GM21825 (cell line): ENCODE measurements at regions not wholly inside any gene's neighbourhood (a gene's known extent, or its start where the extent isn't known, plus 50 kb on each side); places are given as distances from the start of the nearest gene placed in this dataset.

Source experiments
- ATAC-seq: cut with Tn5 transposase; IDR thresholded peaks from one replicate; pipeline ENCODE4 v1.9.1; 2021; ENCODE audit warnings: mild to moderate bottlenecking, moderate library complexity; ENCODE audit not compliant: unreplicated experiment

DNA sequence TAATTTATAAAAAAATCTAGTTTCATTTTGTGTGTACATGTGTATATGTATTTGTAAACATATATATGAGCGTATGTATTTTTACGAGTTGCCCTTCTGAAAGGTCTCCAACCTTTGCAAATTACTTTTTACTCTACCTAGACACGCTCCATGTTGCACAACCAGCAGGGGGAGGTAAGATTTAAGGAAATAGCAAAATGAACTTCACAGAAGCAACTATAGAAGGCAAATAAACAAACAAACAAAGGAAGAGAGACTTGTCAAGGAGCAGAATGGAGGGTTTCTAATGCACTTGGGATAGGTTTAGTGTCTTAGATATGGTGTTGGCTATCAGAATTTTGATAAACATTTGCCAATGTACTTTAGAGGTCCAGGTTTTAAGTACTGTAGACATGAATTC, 820.5 kb upstream of the POU3F3 start:
- no peak for ATAC-seq

DNA sequence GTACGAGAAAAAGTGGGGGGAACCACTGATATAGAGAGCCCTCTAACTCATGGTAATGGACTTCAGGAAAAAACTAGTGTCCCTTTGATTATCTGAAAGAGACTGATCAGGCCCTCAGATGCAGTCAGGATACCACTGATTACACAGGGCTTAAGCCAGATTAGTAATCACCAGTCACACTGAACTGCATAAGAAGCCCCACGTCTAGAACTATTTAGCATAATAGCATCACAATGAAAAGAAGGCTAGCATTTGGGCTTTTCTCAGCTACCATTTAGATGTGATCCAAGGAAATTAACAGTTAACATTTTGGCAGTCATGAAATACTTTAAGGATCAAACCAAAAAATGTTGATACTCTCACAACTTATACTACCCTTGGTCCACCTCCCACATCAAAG, 813.1 kb upstream of the POU3F3 start:
- ATAC-seq, result no peak

DNA sequence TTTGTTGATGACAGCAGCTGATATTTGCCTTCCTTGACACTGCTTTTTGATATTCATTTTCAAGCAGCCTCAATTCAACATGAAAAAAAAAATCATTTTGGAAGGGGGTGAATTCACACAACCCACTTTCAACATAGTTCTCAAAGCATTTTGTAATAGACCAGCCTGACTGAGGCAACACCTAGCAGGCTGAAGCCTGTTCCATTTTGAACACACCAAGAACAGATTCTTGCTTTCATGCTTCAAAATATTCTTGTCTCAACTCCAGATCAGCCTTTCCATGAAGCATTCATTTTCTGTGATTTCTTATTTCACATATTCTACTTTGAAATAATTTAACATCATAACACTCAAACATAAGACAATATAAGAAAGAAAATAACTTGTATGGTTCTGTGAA, 812.6 kb upstream of the POU3F3 start:
- no peak for ATAC-seq

DNA sequence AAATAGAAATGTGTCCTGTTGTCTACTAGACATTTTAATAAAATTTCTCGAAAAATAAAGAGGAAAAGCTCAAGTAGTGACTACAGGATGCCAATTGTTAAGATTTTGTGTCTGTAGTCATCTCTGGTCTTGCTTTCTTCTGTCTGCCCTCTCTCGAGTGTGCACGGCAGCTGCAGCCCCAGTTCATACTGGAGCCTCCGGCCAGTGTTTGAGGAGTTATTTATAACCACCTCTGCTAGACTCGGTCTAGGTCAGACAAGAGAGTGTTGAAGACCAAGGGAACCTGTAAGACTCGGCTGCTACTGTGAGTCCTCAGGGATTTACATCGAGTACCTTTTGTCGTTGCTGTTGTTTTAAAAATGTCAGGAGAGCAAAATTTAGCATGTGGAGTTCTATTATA, 810.1 kb upstream of the POU3F3 start:
- ATAC-seq, result no peak

DNA sequence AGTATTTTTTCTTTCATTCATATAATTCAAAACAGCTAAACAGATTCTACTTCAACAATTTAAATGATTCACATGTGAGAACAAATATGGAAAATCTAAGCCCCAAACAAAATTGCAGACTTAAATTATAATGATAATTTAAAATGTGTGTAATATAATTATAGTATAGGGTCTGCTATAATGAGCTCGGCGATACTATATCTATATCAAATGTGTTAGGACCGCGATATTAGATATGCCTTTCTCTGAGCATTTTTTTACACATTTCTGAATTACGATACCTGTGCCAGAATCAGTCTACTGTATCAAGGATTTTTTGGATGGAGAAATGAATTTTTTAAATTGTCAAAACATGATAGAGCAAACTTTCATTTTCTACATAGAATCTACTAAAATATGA, 808.8 kb upstream of the POU3F3 start:
- no peak for ATAC-seq

DNA sequence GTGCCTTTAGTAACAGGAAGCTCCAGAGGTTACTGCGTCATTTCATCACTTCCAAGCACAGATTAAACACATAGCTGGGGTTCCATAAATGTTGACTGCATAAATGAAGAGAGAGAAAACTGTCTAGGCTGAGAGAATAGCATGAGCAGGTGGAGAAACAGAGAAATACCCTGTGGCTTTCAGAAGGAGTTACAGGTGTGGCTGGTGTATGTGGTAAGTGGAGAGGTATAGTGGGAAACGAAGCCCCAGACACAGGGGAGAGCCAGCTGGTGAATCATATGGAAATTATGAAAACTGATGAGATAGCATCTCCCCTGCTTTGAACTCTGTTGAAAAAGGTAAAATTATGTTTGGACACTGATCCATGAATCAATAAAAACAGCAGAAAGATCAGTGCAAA, 807.4 kb upstream of the POU3F3 start:
- ATAC-seq, result no peak

DNA sequence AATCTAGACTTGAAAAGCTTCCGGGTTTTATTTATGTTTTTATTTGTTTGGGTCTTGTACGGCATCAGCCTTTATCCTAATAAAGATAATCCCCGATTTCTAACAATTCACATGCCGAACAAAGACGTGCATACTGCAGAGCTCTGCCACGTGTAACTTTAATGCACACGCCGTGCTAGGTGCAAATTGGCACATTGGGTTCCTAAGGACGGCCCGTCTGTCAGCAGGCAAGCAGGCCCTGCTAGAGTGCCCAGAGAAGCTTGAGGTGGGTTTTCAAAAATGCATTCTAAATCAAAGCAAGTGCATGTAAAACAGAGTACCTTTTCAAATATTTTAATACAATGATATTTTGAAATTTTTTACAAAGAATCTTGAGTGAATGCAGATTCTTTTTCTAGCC, 806.4 kb upstream of the POU3F3 start:
- ATAC-seq, result no peak

DNA sequence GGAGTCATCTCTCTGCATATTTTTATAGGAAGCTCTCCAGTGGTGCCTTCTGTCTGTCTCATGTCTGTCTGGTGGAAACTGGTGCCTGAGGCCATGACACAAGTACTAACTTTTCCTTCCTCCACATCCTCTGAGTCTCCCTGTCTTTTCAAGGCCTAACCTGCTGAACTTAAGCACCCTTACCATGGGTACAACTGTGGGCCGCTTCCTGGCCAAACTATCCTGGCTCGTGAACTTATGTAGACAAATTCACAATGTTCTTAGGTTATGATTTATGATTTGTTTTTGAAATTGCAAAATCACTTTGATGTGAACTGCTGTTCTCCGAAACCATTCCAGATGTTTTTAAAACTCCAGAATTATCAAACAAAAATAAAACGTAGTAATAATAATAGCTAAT, 804.5 kb upstream of the POU3F3 start:
- ATAC-seq, result no peak

DNA sequence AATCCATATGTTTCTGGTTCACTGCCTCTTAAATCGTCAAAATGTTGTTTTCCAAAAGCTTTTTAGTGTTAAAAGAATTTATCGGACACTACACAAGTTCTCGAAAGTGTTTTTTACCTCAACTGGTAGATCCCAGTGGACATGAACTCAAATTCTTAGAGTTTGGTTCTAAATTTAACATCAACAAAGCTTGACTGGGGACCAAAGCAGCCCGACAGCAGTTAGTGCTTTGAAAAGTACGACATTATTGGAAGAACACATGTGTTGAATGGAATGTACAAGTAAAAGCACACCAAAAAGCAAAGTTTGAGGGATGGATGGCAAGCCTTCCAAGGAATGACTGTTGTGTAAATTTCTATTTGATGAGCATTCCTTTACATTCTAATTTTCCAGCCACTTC, 803.9 kb upstream of the POU3F3 start:
- no peak for ATAC-seq

DNA sequence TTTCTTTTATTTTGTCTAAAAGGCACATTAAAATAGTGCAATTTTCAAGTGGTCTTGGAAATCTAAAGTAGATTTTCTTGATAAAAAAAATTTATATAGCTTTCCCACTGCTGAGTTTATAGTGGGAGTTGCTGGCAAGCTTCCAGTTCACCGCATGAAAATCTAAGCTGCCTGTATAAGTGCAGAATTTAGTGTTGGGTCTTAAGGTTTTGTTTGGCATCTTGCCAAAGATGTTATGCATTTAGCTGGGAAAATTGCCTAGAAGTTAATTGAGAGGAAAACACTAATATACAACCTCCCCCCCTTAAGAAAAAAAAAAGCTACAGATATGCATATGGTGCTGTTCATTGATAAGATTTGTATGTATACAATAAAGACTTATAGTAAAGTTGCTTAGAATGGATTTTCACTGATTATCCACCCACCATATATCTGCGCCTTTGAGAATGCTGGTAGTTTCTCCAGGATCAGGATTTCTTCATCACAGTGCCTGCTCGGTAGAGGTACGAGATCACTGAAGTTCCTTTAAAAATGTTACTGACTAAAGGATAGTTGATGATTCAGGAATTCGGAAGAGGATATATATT, 803.2 kb upstream of the POU3F3 start:
- ATAC-seq, result no peak

DNA sequence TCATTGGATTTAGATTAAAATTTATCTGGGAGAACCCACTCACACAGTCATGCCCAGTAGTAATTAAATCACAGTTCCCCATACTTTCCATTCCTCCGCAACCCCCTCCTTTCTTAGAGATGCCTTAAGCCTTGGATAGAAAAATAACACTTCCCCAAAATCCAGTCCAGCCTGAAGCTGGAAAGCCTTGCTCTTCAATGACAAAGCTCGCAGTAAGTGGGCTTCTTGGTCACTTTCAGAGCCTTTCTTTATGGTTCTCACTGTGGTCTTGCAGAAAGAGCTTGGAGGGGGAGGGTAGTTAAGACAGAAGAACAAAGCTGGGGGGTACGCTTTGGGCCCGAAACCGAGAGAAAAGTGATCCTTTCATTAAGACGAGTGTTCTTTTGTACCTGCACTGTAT, 802.1 kb upstream of the POU3F3 start:
- no peak for ATAC-seq

DNA sequence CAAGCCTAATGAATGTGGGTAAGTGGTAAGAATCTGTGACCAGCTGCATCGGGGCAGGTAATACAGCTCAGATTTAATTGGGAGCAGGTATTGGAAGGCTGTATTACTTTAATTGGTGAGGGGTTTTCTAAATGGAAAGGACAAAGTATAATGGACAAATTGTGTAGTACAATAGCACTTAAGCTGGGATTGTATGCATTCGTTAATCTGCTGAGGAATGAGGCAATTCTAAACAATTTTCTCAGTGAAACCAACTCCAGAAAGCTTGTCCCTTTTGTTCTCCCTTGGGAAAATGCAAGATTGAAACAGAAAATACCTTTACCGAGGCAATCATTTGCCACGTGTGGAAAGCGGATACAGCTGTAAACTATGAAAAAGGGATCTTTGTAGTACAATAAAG, 801.6 kb upstream of the POU3F3 start:
- no peak for ATAC-seq

DNA sequence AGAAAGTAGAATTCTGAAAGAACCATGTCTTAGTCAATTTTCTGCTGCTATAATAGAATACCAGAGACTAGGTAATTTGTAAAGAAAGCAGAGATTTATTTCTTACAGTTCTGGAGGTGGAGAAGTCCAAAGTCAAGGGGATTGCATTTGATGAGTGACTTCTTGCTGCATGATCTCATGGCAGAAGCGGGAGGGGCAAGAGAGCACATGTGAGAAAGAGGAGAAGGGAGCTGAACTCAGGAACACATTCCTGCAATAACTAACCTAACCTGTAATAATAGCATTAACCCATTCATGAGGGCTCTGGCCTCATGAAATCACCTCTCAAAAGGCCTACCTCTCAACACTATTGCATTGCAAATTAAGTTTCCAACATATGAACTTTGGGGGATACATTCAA, 797.5 kb upstream of the POU3F3 start:
- no peak for ATAC-seq

DNA sequence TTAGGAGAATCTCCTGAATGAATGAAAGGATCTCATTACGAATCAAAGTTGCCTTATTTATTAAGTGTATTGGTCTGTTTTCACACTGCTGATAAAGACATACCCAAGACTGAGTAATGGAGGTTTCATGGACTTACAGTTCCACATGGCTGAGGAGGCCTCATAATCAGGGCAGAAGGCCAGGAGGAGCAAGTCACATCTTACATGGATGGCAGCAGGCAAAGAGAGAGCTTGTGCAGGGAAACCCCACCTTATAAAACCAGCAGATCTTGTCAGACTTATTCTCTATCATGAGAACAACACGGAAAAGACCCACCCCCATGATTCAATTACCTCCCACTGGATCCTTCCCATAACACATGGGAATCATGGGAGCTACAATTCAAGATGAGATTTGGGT, 785.2 kb upstream of the POU3F3 start:
- ATAC-seq, result no peak

DNA sequence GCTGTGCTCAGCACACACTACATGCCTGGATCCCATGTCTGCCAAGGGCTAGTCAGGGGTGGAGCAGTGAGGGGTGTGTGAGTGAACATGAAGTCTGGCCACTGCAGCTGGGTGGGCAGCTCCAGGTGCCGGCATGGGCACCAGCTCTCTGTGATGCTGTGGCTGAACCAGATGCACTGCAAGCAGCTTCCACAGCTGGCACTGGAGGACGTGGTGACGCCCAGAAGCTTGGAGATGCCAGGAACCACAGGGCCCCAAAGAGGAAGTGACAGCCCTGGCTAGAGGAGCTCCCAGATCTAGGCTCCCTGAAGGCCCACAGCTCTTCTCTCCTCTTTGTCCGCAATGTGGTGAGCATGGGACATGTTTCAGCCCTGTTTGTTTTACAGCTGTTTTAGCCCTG, 776.3 kb upstream of the POU3F3 start:
- no peak for ATAC-seq

DNA sequence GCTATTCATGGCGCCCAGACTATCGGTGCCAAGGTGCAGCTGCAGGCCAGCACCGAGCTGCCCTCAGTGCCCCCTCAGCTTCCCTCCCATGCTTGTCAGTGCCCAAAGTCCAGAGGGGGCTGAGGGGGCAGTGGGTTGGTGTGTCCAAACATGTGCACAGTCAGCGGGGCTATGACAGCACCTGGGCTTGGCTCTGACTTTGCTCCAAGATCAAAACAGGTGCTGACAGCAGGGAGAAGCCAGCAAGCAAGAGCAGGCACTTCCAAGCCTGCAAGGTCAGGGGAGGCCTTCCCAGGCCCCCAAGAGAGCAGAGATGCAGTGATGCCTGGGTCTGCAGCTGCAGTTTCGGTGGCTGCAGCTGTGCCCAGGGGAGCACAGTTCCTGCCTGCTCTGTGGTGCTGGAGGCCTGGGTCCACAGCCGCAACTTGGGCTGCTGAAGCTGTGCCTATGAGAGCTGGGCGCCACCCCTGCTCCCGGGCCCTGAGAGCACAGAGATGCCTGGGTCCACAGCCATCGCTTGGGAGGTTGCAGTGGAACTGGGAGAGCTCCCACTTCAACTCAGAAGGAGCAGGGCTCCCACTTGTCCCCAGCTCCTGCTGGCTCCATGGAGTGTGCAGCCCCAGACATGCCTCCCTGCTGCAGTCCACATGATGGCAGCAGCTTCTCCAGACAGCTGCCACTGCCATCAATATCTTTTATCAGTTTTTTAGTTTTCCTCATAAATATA, 775.3 kb upstream of the POU3F3 start:
- ATAC-seq, result no peak

DNA sequence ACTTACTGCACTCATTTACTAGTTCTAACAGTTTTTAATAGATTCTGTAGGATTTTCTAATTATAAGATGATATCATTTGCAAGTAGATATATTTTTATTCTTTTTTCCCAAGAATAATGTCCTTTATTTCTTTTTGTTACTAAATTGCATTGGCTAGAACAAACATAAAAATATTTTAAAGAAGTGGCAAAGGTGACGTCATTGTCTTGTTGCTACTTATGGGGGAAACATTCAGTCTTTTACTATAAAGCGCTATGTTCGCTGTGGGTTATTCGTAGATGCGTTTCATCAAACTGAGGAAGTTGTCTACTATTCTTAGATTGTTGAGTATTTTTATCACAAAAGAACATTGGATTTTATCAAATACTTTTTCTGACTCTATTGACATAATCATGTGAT, 765.2 kb upstream of the POU3F3 start:
- ATAC-seq, result no peak

DNA sequence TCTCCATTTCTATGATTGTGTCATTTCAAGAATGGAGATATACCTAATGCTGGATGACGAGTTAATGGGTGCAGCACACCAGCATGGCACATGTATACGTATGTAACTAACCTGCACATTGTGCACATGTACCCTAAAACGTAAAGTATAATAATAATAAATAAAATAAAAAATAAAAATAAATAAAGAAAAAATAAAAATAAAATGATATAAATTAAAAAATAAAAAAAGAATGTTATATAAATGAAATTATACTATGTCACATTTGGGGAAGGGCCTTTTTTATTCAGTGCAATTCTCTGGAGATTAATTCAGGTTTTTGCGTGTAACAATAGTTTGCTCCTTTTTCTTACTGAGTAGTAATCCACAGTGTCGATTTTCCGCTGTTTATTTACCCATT, 763.5 kb upstream of the POU3F3 start:
- no peak for ATAC-seq

DNA sequence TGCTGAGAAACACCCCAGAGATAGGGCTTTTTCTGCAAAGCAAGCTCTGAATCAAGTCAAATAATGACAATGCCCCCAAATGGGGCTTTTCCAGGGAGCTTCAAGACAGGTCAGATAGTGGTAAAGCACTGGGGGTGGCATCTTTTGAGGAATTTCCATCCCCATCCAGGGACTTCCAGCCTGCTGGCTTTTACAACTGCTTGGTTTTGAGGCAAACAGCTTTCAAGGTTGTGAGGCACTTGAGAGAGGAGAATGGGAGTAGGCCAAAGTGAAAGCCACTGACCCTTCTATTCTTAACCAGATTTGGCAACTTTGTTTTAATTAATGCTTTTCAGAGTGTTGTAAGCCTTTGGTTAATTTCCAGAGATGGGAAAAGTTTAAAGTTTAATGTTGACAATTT, 762.0 kb upstream of the POU3F3 start:
- ATAC-seq, result no peak

DNA sequence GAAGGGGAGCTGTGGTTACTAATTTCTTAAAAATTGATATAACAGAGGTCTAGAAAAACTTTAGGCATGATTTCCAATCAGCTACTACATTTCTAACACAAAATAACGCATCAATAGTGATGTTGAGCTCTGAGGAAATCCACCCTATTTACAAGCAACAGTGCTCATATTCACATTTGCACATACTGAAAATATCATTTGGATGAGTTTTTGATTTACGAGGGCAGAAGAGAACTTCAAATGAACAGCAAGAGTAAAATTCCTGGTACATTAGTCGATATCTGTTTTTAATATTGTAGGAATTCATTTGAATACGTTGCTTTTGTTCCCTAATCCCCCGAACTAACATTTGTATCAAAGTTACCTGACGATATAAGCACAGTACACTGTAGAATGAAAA, 761.0 kb upstream of the POU3F3 start:
- ATAC-seq, result no peak

DNA sequence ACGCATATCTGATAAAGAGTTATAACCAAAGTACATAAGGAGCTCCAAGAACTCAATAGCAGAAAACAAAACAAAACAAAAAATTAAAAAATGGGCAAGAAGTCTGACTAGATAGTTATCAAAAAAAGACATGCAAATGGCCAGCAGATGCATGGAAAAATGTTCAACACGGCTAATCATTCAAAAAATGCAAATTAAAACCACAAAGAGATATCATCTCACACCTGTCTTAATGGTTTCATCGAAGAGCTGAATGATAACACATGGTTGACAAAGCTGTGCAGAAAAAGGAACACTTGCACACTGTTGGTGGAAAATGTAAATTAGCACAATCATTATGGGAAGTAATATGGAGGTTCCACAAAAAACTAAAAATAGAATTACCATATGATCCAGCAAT, 751.3 kb upstream of the POU3F3 start:
- ATAC-seq, result no peak

DNA sequence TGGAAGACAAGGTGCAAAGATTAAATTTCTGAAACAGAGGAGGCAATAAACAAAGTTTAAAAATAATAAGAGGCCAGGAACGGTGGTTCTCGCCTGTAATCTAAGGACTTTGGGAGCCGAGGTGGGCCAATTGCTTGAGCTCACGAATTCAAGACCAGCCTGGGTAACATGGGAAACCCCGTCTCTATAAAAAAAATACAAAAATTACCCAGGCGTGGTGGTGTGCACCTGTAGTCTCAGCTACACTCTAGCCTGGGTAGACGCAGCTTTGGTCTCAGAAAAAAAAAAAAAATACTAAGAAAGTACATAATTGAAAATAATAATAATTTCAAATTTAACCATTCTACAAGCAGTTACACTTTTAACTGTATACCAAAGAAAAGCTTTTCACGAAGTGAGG, 744.6 kb upstream of the POU3F3 start:
- no peak for ATAC-seq

DNA sequence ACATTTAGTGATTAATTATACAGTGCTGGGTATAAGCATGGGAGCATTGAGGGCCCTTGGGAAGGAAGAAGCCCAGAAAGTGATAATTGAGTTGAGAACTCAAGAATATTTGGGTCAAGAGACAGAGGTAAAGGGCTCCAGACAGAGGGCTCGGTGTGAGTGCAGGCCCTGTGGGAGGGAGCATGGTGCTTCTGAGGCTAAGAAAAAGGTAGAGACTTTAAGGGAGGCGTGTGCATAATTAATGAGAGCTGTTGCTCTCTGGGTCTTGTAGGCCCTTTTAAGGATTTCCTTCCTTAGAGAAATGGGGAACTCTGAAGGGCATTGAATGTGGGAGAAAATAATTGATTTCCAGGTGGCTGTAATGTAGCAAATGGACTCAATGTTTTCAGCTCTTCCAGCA, 735.0 kb upstream of the POU3F3 start:
- no peak for ATAC-seq
